Inferior parietal cortex (tissue), 1 donor: ENCODE measurements at regions not wholly inside any gene's neighbourhood (a gene's known extent, or its start where the extent isn't known, plus 50 kb on each side); places are given as distances from the start of the nearest gene placed in this dataset.
"Not testable (repeated sequence)": the region's sequence is repeated elsewhere in the genome, so short reads cannot be mapped to it uniquely, and the experiment has no call there.

Experiments
- DNase-seq: peaks from one replicate; pipeline ENCODE4 v3.0.0-alpha.2; 2016; ENCODE audit errors: extremely low spot score

DNA sequence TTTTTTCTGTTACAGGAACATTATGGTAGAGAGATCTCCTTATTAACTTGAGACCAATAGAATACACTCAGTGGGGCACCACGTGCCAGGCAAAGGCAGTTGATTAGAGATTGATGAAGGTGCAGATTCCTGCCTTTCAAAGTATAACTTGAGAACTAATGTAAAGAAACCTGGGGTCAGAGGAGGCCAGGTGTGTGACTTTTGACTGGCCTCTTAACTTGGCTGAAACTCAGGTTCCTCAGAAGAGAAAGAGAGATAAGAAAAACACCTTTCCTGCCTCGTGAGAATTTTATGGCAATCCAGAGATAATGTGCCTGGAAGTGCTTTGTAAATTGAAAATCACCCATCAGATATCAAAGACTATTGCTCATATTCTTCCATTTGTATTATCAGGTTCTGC is 110.7 kb upstream of the GZMB start:
- DNase-seq: no peak

DNA sequence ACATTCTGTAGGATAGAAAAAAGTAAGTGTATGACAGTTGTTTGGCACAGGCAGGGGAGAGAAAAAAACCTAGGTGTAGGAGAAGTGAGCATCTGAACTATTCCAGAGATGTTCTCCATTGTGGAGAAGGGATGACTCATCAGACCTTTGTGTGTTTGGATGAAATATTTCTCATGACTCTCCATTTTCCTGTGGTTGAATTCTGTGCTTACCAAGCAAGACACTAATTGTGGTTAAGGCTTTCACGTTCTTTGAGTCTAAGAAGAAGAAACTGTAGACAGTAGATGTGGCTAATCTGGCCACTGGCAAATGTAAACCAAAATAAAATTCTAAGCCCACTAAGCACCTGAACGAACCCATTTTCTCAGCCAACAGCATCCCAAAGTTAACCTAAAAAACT is 107.9 kb upstream of the GZMB start:
- DNase-seq: no peak

DNA sequence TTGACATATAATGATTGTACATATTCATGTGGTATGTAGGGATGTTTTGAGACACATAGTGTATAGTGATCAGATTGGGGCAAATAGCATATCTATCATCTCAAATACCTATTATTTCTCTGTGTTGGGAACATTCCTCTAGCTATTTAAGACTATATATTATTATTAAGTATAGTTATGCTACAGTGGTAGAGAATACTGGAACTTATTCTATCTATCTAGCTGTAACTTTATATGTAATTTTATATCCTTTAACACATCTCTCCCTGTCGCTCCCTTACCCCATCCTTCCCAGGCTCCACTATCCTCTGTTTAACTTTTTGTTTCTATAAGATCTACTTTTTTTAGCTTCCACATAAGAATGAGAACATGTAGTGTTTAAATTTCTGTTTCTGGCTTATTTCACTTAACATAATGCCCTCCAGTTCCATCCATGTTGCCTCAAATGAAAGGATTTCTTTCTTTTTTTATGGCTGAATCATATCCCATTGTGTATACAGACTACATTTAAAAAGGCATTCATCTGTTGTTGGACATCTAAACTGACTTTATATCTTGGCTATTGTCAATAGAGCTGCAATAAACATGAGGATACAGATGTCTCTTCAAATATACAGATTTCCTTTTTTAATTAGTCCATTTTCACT is 102.1 kb upstream of the GZMB start:
- no peak for DNase-seq

DNA sequence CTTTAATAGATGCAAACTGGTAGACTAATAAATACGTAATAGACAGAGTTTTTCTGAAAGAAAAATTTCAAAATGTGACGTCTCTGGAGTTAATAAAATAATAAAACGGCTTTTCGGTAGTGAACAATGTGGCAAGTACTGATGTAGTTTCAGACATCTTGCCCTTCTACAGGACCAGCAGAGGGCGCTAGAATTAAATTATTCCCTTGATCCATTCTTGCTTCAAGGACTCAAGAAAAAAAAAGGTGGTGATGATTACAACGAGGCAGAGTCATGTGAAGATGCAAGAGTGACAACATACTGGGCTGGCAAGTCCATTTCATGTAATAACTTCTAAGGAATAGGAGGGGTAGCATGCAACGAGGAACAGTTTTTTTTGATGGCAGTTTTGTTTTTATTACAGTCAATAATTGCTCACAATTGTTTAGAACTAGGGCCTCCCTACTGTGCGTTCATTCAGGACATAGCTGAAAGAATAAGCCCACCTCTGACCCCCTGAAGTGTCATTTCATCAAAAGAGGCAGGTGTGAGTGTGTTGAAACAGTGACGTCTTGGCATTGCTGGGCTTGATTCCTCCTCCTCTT is 101.0 kb upstream of the GZMB start:
- peak; percentile 92 for DNase-seq

DNA sequence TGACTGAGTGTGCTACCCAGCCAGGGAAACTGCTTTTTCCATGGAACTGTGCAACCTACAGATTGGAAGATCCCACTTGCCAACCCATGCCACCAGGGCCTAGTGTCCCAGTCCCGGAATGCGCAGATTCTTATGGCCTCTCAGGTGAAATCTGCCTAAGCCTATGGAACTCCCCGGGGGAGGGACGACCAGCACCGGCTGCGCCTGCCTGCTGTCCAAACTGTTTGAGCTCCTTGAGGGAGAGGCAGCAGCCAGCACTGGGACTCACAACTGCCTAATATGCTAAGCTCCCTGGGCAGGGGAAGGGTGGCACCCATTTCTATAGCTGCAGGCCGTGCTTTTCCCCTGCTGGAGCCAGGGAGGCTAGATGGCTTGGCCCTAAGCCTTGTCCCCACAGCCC is 92.5 kb upstream of the GZMB start:
- no peak for DNase-seq

DNA sequence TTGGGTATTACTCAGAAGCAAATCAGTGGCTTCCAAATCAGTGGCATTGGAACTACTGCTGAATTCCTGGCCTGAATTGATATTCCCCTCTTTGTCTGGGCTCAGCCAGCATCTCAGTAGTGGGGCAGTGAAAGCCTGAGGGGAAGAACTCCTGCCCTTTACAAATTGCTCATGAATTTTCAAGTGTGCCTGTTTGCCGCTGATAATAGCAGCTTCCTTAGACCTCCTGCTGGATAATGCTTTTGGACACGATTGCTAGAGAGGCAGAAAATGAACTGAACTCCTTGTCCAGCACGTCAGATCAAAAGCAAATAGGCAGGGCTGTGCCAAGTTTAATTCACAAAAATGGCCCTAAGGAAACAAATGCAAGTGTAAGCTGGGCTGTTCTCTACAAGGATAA is 91.3 kb upstream of the GZMB start:
- DNase-seq: no peak

DNA sequence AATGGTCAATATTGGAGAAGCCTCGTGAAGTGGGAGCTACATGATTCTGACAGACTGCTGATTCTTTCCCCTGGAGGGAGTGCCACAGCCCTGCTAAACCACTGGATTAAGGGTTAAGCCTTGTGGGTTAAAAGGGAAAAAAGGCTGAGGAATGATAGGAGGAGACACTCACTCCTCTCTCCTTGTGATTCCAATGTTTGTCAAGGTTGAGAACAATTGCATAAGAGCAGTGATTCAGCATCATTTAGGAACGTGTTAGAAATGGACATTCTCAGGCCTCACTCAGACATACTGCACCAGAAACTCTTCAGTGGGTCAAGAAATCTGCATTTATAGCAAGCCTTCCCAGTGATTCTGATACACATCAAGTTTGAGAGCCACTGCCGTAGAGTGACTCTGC is 87.8 kb upstream of the GZMB start:
- no peak for DNase-seq

DNA sequence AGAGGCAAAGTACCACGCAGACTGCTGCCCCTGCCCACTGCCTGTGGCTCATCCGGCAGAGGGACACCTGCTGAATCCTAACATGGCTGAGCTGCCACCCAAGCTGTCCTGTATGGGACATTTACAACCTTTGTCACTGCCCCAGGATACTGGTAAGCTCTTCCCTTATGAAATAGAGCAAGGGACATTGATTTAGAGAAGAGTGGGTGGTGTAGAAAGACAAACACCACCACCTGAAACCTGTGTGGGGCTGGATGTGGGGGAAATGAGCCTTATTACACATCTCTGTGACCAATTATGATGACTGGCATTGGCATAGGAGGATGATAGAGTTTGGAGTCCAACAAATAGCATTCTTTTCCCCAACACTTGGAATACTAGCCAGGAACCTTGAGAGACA is 81.2 kb upstream of the GZMB start:
- DNase-seq: no peak

DNA sequence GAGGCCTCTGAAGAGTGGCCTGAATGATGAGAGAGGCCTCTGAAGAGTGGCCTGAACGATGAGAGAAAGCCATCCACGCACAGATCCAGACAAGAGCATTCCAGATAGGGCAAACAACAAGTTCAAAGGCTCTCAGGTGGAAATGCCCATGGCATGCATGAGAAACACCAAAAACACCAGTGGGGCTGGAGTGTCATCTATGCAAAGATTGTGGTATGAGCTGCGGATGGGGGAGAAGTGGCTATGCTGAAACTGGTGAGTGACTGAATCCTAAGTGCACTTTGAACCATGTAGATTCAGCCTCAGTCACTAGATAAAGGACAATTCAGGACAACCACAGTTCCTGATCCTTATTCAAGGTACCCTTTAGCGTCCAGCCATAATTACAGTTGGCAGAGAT is 79.4 kb upstream of the GZMB start:
- no peak for DNase-seq

DNA sequence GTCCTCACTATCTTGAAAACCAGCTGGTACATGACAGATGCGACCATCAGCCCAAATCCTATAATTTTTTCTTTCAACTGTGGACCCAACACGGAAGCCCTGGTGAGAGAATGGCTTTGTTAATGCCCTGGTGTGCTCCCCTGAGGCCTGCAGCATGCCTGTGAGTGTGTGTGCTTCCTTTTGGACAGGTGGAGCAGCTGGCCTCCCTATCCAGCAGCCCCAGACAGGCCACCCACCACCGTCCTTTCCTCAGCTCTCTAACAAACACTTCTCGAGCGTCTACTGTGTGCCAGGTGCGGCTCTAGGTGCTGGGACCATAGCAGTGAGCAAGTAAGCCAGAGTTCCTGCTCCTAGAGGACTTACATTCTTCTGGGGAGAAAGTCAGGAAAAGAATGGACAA is 78.9 kb upstream of the GZMB start:
- DNase-seq: no peak

DNA sequence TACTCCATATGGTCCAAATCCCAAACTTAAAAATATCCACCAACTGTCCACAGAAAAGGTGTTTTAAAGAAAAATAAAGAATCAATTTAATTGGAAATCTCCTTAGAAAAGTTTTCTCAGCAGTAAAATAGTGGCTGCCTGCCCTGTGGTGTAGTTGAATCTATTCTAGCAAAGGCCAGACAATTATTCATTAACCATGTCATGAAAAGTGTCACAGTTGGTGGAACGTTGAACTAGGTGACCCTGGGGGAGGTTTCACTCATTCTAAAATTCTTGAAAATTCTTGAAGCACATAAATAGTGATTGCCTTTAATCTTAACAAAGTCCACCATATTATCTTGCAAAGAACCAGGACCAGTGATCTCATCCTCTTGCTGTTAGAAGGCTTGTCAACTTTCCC is 78.4 kb upstream of the GZMB start:
- DNase-seq: no peak

DNA sequence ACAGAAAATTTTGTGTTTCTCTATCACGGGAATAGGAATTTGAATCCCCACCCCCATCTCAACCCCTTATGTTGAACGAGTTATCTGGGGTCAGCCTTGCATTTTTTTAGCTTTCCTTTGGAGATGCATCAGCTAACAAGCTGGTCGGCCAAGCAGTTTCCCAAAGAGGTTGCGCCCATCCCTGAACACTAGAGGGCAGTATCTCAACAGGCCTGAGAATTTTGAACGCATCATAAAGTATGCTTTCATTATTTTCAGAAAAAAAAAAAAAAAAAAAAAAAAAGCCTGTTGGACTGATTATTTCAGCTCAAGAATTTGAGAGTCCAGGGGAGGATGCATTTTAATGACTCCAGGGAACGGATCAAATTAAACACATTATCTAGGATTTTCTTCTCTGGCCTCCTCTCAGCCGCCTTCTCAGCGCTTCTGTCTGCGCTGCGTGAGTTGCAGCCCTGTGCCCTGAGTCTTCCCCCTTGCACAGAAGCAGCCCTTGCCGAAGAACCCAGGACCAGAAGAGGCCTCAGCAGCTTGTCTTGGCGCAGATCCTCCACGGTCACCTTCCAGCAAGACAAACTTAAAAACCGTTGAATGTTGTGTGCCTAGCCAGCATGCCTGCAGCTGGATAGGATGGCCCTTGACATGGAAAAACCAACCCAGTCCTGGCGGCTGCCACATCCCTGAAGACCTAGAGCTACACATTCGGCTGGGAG is 76.6 kb upstream of the GZMB start:
- peak; percentile 91 for DNase-seq

DNA sequence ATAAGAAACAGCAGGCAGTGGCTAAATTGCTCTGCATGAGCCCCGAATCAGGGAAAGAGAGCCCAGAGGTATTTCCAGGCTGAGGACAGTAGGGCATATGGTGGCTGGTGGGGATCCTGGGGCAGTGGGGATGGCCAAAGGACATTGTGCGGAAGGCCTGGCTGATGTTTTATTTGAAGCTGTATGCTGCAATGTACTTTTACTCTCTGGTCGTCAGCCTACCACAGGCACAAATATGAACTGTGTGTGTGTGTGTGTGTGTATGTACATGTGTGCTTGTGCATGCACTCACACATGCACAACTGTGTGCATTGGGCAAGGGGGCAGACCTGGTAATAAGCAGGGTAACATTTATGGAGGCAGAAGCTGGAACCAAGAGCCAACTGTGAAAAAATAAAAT is 74.7 kb upstream of the GZMB start:
- DNase-seq: no peak

DNA sequence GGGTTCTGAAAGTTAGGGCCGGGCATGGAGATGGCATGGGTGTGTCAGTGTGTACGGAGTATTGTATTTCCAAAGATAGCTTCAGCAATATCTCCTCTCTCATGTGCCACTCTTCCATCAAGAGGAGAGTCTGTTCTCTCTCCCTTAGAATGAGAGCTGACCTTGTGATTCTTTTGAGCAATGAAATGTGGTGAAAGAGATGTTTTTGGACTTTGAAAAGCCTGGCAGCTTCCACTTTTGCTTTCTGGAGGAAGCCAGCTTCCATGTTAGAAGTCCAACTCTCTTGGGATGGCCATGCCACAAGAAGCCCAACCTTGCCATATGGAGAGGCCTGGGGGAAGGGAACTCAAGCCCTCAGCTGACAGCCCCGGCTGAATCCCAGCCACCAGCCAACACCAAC is 72.4 kb upstream of the GZMB start:
- no peak for DNase-seq

DNA sequence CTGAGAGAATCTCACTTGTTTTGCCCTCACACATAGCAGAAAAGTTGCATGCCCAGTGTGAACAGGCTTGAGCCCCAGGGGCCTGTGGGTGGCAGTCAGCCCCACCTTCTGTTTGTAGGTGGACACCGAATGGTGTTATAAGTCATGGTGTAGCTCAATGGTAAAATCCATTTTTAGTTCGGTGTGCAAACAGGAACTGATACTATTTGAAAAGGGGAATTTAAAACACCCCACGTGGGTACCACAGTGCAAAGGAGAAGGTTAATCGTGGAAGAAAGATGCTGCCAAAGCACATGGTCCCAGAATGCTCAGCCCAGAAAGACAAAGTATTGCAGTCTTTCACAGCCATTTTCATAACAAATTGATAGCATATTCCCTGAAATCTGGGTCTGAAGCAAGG is 71.8 kb upstream of the GZMB start:
- DNase-seq: peak; percentile 15

DNA sequence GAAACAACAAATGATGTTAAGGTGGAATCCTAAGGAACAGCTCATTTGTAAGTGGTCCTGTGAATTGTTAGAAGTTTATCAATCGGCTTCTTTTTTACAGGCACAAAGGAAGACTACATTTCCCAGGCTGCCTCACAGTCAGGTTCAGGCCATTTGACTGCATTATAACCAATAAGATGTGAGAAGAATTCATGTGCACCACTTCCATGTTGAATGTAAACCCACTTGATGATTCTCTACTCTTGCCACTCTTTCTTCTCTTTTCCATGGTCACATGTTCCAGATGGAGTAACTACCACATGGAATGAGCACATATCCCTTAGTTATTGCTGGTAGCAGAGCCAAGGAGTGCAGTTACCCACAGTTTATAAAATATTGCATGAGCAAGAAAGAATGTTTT is 67.1 kb upstream of the GZMB start:
- DNase-seq: no peak

DNA sequence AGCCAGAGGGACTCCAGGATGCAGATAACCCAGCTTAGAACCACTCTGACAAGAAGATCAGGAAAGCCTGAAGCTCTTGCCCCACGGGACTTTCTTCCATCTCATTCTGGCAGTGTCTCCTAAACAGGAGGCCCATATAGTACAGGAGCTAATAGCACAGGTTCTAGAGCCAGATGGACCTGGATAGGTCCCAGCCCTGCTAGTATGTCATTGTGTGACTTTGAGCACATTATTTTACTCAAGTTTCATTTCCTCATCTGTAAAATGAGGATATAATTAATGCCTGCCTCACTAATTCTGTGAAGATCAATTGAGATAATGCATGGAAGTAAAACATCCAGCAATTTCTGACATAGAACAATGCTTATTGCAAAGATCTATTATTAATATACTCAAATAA is 66.5 kb upstream of the GZMB start:
- DNase-seq: no peak

DNA sequence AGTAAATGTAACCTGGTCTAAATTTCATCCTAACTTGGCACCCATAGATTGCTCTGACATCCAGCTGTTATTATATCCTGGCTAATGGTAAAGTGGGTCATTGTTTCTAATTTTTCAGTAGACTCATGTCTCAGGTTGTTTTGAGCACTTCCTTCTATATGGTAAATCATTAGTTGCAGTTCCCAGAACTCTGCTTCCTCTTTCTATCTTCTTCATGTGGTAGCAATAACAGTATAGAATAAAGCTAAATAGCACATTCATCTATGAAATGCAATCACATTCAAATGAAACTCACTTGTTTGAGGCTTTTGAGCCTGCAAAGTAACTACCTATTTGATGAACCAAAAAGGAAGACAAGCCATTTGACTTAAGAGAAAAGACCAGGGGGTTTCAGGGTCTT is 65.1 kb upstream of the GZMB start:
- no peak for DNase-seq

DNA sequence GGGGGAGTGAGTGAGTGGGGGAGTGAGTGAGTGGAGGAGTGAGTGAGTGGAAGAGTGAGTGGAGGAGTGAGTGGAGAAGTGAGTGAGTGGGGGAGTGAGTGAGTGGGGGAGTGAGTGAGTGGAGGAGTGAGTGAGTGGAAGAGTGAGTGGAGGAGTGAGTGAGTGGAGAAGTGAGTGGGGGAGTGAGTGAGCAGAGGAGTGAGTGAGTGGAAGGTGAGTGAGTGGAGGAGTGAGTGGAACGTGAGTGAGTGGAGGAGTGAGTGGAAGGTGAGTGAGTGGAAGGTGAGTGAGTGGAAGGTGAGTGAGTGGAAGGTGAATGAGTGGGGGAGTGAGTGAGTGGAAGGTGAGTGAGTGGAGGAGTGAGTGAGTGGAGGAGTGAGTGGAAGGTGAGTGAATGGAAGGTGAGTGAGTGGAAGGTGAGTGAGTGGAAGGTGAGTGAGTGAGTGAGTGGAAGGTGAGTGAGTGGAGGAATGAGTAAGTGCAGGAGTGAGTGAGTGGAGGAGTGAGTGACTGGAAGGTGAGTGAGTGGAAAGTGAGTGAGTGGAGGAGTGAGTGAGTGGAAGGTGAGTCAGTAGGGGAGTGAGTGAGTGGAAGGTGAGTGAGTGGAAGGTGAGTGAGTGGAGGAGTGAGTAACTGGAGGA is 62.4 kb upstream of the GZMB start:
- DNase-seq: not testable (repeated sequence)

DNA sequence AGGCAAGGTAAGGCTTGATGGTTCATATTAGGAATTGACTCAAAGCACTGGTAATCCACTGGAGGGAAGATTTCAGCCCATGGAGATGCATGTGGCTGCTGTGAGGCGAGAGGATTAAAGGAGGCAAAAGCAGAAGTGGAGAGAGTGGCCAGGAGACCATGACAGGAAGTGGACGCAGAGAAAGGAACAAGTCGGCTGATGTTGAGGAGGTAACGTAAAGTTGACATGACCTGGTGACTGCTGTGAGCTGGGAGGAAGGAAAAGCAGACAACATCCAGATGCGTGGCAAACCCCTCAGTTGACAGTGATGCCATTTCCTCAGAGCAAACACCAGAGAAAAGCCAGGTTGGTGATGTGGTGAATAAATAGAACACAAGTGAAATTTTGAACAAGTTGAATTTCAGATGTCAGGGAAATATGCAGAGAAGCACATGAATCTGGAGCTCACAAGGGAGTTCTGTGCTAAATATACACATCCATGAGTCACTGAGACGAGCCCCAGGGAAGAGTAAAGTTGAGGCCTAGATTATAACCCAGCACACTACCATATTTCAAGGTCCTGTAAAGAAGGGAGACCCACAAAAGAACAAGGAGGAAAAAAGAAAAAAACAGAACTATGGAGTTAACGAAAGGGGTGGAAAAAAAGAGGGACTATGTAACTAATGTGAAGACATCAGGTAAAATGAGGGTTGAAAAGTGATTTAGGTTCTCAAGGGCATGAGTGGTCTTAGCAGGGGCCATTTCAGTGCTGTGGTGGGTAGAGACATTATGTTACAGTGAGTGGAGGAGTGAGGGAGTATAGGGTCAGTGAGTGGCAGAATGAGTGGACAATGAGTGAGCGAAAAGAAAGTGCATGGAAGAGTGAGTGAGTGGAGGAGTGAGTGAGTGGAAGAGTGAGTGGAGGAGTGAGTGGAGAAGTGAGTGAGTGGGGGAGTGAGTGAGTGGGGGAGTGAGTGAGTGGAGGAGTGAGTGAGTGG is 61.6 kb upstream of the GZMB start:
- DNase-seq: peak; percentile 13

DNA sequence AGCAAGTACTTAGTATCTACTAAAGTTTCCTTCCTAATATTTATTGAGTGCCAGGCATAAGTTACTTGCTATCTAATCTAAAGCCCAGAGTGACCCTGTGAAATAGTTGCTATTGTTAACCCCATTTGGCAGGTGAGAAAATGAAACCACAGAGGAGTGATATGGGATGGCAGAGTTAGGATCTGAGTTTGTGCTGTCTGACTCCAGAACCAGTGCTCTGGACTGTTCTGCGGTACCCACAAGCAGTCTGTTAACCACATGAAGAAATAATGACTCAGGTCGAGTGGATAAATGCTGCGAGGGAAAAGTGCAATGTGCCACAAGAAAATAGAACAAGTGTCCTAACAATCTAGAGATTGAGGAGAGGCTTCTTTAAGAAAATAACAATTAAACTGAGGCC is 60.7 kb upstream of the GZMB start:
- no peak for DNase-seq

DNA sequence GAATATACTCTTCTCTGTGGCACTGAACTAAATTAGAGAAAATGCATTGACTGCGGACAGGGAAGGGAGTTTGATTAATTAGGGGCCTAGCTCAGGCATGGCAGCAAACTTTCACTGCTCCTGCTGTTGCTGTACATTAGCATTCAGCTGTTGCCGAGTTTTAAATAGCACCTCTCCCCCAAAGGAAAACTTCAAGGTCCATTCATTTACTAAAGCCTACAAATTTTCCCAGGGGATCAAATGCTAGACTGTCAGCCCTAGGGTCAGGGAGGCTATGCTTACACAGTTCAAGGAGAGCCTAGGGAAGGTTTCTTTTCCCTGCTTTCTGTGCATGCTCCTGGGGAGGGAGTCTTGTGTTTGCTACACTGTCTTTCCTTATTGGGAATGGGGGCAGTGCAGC is 60.0 kb upstream of the GZMB start:
- no peak for DNase-seq
